ACC112 (cell line): ENCODE measurements at regions not wholly inside any gene's neighbourhood (a gene's known extent, or its start where the extent isn't known, plus 50 kb on each side); places are given as distances from the start of the nearest gene placed in this dataset.
"Not testable (repeated sequence)": the region's sequence is repeated elsewhere in the genome, so short reads cannot be mapped to it uniquely, and the experiment has no call there.

Experiments
- H2AFZ ChIP-seq: fragments of 200-600 bp; sonication (generic); one replicate; pipeline ENCODE4 v1.6.0; 2017; ENCODE audit warnings: antibody characterized with exemption, low read length; ENCODE audit not compliant: unreplicated experiment
- H3K27ac ChIP-seq: fragments of 200-600 bp; sonication (generic); 2 replicates; pipeline ENCODE4 v1.5.1; 2014; ENCODE audit warnings: low read depth, mild to moderate bottlenecking, antibody characterized with exemption, low read length, moderate library complexity
- H3K27me3 ChIP-seq: fragments of 200-600 bp; sonication (generic); 2 replicates; pipeline ENCODE4 v1.6.1; 2014; ENCODE audit warnings: mild to moderate bottlenecking, antibody characterized with exemption, low read length, moderate library complexity, mixed read lengths; ENCODE audit not compliant: insufficient read depth
- H3K36me3 ChIP-seq: fragments of 200-600 bp; sonication (generic); 2 replicates; pipeline ENCODE4 v1.6.1; 2016; ENCODE audit warnings: mild to moderate bottlenecking, antibody characterized with exemption, low read length, moderate library complexity, mixed read lengths; ENCODE audit not compliant: insufficient read depth
- H3K4me1 ChIP-seq: fragments of 200-600 bp; sonication (generic); one replicate; pipeline ENCODE4 v1.6.1; 2016; ENCODE audit warnings: low read length, mixed read lengths; ENCODE audit not compliant: insufficient read depth, unreplicated experiment, control insufficient read depth
- H3K4me3 ChIP-seq: fragments of 200-600 bp; sonication (generic); 2 replicates; pipeline ENCODE4 v1.5.1; 2014; ENCODE audit warnings: mild to moderate bottlenecking, low read depth, low read length
- H3K79me2 ChIP-seq: fragments of 200-600 bp; sonication (generic); one replicate; pipeline ENCODE4 v1.6.0; 2016; ENCODE audit warnings: low read length; ENCODE audit not compliant: control insufficient read depth, unreplicated experiment, insufficient read depth

DNA sequence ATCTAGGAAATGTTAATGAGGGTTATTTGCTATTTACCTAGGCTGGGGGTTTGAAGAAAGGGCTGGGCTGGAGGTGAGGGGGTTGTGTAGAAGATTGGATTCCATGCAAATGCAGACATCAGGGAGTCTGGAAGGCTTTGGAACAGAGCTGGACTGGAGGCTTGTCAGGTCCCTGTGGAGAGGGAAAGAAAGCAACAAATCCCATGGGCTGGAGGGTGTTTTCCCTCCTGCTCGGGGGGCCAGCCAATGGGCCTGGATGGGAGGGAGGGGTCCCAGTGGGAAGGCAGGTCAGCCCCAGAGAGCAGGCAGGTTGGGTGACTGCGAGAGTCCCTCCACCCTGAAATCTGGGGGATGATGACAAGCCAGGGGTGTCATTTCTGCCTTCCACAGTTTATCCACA lies 431.8 kb downstream of the RPS24 start:
- Histone ChIP-seq H2AFZ (no peak overlapping the region), H3K4me3 (no peak overlapping the region), H3K27ac (no peak overlapping the region), H3K4me1 (no peaks in the 10 kb centered on the region), H3K36me3 (no peaks in the 10 kb centered on the region), H3K27me3 (peaks cover 24% of the 10 kb centered on the region), H3K79me2 (no peaks in the 10 kb centered on the region)

DNA sequence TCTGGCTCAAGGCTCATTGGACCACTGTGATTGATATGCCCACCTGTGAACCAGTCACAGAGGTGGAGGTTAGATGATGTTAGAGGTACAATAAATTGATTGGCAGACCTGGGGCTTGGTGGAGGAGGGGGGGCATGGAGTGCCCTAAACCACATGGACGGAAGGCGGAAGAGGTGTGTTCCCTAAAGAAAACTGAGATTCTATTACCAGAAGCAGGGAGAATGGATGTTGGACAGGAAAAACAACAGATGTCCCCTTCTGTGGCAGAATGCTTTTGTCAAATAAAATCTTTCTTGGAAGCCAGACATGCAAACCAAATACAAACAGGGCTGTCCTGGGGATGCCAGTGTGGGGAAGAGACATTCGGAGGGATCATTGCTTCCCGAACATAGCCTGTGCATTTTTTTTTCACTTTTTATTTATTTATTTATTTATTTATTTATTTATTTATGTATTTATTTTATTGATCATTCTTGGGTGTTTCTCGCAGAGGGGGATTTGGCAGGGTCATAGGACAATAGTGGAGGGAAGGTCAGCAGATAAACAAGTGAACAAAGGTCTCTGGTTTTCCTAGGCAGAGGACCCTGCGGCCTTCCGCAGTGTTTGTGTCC lies 433.9 kb downstream of the RPS24 start:
- H3K79me2 ChIP-seq = no peaks in the 10 kb centered on the region
- H3K27ac ChIP-seq = no peak overlapping the region
- no peaks in the 10 kb centered on the region for H3K36me3 ChIP-seq
- peaks cover 6% of the 10 kb centered on the region for H3K27me3 ChIP-seq
- H2AFZ ChIP-seq = no peak overlapping the region
- H3K4me1 ChIP-seq = no peaks in the 10 kb centered on the region
- H3K4me3 ChIP-seq = no peak overlapping the region

DNA sequence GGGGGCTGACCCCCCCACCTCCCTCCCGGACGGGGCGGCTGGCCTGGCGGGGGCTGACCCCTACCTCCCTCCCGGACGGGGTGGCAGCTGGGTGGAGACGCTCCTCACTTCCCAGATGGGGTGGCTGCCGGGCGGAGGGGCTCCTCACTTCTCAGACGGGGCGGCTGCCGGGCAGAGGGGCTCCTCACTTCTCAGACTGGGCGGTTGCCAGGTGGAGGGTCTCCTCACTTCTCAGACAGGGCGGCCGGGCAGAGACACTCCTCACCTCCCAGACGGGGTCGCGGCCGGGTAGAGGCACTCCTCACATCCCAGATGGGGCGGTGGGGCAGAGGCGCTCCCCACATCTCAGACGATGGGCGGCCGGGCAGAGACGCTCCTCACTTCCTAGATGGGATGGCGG lies 435.1 kb downstream of the RPS24 start:
- H3K27ac ChIP-seq, H3K4me1 ChIP-seq, H3K4me3 ChIP-seq, H2AFZ ChIP-seq, H3K79me2 ChIP-seq, H3K27me3 ChIP-seq, H3K36me3 ChIP-seq: not testable (repeated sequence)

DNA sequence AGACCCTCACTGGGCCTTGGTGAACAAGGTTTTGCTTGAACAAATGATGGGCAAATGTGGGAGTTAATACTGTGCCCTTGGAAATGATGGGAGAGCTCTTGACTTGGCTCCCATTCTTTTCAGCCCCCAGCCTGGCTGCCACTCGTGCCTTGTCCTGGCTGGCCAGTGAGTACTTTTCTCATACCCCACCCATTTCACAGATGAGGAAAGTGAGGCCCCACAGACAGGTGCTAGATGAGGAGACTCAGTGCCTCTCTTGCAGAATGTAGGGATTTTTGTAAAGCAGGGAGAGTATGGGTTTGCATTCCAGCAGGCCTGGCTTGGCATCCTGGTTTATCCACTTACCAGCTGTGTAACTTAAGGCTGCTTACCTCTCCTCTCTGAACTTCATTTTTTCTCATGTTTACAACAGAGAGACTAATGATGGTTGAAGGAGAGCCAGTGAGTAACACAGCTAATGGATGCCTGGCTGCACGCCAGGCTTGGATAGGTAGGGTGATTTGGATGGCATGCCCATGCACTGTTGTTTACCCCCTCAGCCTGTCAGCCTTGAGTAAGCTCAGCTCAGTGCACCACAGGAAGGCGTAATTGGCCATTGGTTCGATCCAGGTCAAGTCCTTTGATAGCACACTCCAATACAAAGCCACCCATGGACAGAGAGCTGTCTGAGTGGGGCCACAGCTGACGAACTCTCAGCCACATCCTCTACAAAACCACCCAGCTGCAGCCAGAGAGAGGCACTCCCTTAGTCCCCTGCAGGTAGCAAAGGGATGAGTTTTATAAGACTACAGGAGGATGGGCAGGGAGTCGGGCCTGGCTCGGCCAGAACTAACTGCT lies 436.8 kb downstream of the RPS24 start:
- H2AFZ ChIP-seq = no peak overlapping the region
- no peak overlapping the region for H3K27ac ChIP-seq
- no peaks in the 10 kb centered on the region for H3K4me1 ChIP-seq
- H3K36me3 ChIP-seq = no peaks in the 10 kb centered on the region
- no peak overlapping the region for H3K4me3 ChIP-seq
- H3K27me3 ChIP-seq = peaks cover 16% of the 10 kb centered on the region
- no peaks in the 10 kb centered on the region for H3K79me2 ChIP-seq

DNA sequence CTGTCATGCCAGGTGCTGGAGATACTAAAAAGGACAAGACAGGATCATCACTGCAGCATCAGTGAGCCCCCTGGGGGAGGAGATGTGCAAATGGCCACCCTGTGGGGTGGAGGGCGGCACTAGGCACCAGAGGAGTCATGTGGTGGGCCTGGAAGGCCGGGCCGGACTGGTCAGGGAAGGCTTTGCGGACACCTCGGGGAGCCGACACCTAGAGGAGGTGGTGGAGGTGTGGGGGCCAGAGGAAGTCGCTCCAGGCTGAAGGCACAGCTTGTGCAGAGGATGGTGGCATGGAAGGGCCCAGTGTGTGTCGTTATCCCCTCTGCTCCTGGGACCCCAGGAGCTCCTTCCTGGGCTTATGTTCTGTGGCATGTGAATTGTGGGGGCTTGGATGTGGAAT lies 437.7 kb downstream of the RPS24 start:
- Histone ChIP-seq H3K27me3 (peaks cover 23% of the 10 kb centered on the region), H2AFZ (no peak overlapping the region), H3K79me2 (no peaks in the 10 kb centered on the region), H3K4me3 (no peak overlapping the region), H3K36me3 (no peaks in the 10 kb centered on the region), H3K4me1 (no peaks in the 10 kb centered on the region), H3K27ac (no peak overlapping the region)

DNA sequence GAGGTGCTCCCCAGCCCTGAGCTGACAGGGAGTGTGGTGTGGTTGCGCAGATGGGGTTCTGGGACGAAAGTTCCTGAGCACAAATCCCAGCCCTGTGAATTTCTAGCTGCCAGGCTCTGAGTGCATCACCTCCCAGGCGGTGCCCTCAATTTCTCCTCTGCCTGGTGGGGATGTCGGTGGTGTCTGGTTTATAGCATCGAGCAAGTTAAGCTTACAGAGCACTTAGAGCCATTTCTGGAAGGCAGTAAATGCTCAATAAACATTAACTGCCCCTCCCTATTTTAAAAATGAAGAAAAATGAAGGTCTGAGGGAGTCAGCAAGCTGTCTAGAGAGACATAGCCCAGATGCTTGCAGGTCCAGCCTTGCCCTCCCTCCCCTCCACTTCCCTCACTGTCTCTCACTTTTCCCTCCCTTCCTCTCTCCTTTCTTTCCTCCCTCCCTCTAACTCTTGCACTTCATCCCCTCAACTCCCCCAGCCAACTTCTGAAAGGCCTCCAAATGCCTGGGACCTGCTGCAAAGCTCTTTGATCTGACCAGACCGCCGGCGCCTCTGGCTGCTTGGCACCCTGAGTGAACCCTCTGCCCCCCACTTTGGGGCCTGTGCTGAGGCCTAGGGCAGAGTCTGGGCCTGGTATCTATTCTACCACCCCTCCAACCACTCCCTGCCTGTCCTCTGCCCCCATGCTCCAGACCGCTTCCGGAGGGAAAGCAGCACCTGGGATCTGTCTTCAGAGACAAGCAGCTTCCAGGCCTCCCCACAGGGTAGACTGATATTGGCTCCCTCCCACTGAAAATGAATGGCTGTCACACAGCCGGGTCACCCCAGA lies 438.3 kb downstream of the RPS24 start:
- Histone ChIP-seq H3K27ac (no peak overlapping the region), H3K36me3 (no peaks in the 10 kb centered on the region), H3K4me1 (no peaks in the 10 kb centered on the region), H3K4me3 (no peak overlapping the region), H3K79me2 (no peaks in the 10 kb centered on the region), H3K27me3 (peaks cover 29% of the 10 kb centered on the region), H2AFZ (no peak overlapping the region)

DNA sequence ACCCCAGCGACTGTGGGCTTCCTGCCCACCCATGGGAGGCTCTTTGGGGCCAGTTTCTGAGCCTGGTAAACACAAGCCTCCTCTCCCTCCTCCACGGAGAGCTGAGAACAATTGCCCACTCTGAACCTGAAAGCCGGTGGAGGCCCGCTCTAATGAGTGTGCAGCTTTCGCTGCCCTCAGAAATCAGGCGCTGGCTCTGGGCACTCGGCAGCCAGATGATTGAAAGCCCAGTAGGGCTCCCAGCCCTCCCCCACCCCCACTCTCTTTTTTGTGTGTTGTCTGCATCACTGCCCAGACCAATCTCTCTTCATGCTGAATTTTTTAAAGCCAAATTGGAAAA lies 438.9 kb downstream of the RPS24 start:
- peaks cover 35% of the 10 kb centered on the region for H3K27me3 ChIP-seq
- H3K27ac ChIP-seq = no peak overlapping the region
- no peaks in the 10 kb centered on the region for H3K36me3 ChIP-seq
- H3K79me2 ChIP-seq = no peaks in the 10 kb centered on the region
- H3K4me1 ChIP-seq = no peaks in the 10 kb centered on the region
- H2AFZ ChIP-seq = no peak overlapping the region
- H3K4me3 ChIP-seq = no peak overlapping the region

DNA sequence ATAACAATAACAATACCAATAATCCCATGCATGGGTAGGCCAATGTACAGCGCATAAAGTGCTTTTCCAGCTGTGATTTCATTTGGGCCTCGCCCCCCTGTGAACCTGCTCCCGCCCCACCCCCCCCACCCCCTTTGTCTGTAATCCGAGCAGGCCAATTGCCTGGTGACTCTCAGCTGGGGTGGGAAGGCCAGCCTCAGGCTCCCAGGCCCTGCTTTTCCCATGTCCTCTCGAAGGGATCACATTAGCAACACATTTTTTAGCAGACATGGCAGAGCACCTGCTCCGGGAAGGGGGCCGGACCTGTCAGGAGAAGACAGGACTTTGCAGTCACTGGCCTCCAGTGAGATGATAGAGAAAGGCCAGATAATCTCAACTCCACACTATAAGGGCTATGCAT lies 439.3 kb downstream of the RPS24 start:
- H3K27ac ChIP-seq = no peak overlapping the region
- no peak overlapping the region for H3K4me3 ChIP-seq
- peaks cover 40% of the 10 kb centered on the region for H3K27me3 ChIP-seq
- no peaks in the 10 kb centered on the region for H3K79me2 ChIP-seq
- H3K36me3 ChIP-seq = no peaks in the 10 kb centered on the region
- no peaks in the 10 kb centered on the region for H3K4me1 ChIP-seq
- no peak overlapping the region for H2AFZ ChIP-seq

DNA sequence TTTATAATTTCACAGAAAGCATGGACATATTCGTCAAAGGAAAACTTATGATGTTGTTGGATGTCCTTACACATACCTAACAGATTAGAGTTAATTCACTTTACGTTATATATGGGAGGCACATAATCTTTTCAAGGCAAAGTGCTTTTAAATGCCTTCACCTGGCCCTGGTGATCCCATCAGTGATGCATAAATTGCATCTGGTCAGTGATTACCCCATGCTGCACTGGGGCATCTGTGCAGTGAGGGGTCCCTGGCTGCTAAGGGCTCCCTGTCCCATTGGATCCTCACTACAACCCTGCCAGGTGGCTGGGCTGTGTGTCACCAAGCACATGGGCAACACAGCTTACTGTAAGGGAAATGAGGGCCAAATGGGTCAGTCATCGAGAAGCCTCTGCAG lies 441.1 kb downstream of the RPS24 start:
- Histone ChIP-seq H3K27ac (no peak overlapping the region), H2AFZ (no peak overlapping the region), H3K79me2 (no peaks in the 10 kb centered on the region), H3K4me1 (no peaks in the 10 kb centered on the region), H3K36me3 (no peaks in the 10 kb centered on the region), H3K27me3 (peaks cover 57% of the 10 kb centered on the region), H3K4me3 (no peak overlapping the region)

DNA sequence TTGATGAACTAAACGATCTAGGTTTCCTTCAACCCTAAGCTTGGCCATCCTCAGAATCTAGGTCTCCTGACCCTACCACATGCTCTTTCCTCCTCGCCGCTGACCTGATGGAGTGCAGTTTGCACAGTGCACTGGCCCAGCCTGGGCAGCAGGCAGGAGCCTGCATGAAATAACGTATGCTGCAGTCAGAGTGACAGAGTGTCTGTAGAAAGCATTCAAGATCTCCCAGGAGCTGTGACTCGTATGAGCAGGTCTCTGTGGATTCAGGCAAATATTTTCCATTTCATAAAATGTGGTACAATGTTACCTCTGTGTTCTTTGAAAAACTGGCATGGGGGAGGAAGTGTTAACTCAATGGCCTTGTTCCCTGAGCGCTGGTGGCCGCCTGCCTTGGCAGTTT lies 441.8 kb downstream of the RPS24 start:
- Histone ChIP-seq H3K27me3 (peaks cover 61% of the 10 kb centered on the region), H2AFZ (no peak overlapping the region), H3K27ac (no peak overlapping the region), H3K4me3 (no peak overlapping the region), H3K79me2 (no peaks in the 10 kb centered on the region), H3K36me3 (no peaks in the 10 kb centered on the region), H3K4me1 (no peaks in the 10 kb centered on the region)
